Ascending aorta (tissue), 2 donors: ENCODE measurements at regions not wholly inside any gene's neighbourhood (a gene's known extent, or its start where the extent isn't known, plus 50 kb on each side); places are given as distances from the start of the nearest gene placed in this dataset.

Experiments
- DNase-seq, 2 donors: peaks; one replicate each; pipeline ENCODE4 v3.0.0-alpha.2; 2019; ENCODE audit warnings: low spot score in 2 of 2
- H3K27ac ChIP-seq, 2 donors: fragments of 200-600 bp; sonication (generic); one replicate each; pipeline ENCODE4 v1.5.1; 2016 to 2017; ENCODE audit warnings: mild to moderate bottlenecking in 1 of 2
- H3K27me3 ChIP-seq: fragments of 200-600 bp; sonication (generic); one replicate; pipeline ENCODE4 v1.5.1; 2017
- H3K36me3 ChIP-seq, 2 donors: fragments of 200-600 bp; sonication (generic); one replicate each; pipeline ENCODE4 v1.5.1; 2016
- H3K4me1 ChIP-seq, 2 donors: fragments of 200-600 bp; sonication (generic); one replicate each; pipeline ENCODE4 v1.5.1; 2016 to 2017; ENCODE audit warnings: mild to moderate bottlenecking in 1 of 2
- H3K4me3 ChIP-seq, 2 donors: fragments of 200-600 bp; sonication (generic); one replicate each; pipeline ENCODE4 v1.5.1; 2016 to 2017; ENCODE audit warnings: mild to moderate bottlenecking in 1 of 2
- H3K9me3 ChIP-seq, 2 donors: fragments of 200-600 bp; sonication (generic); one replicate each; pipeline ENCODE4 v1.5.1; 2016
- CTCF ChIP-seq, 3 experiments: fragments of 200-600 bp in 2 of 3; fragments of 450-650 bp in 1 of 3; sonication (generic) in 2 of 3; IDR thresholded peaks; one replicate each; pipeline ENCODE4 v1.5.1; 2016 to 2019; ENCODE audit warnings: antibody characterized with exemption in 3 of 3, mild to moderate bottlenecking in 1 of 3, moderate library complexity in 1 of 3
- intact Hi-C: fragments of 100-400 bp; cut with DNase I; formaldehyde crosslinking; loops from one replicate; pipeline ENCODE4 v1.15.1; 2023

- DNase-seq, result no peak
- Histone ChIP-seq H3K36me3 (no peaks in the 10 kb centered on the region), H3K4me3 (no peak overlapping the region), H3K27ac (no peak overlapping the region), H3K9me3 (no peaks in the 10 kb centered on the region), H3K4me1 (no peaks in the 10 kb centered on the region), H3K27me3 (no peaks in the 10 kb centered on the region)
- intact Hi-C loops, result no loop called here
- TF ChIP-seq CTCF (IDR thresholded peaks at IDR 0.05), result no peak
Measured at GRCh38 chr11:37560346-37560745, 962.3 kb upstream of the RAG2 start.

- Histone ChIP-seq H3K27ac (no peak overlapping the region), H3K4me3 (no peak overlapping the region), H3K36me3 (no peaks in the 10 kb centered on the region), H3K27me3 (no peaks in the 10 kb centered on the region), H3K9me3 (no peaks in the 10 kb centered on the region), H3K4me1 (no peaks in the 10 kb centered on the region)
- TF ChIP-seq CTCF (IDR thresholded peaks at IDR 0.05), result no peak
- intact Hi-C loops, result no loop called here
- no peak for DNase-seq
Measured at GRCh38 chr11:37558619-37559210, 960.7 kb upstream of the RAG2 start.

GRCh38 chr11:37557990-37558389 is 960.0 kb upstream of the RAG2 start:
- H3K4me3 ChIP-seq, result no peak overlapping the region
- no peak overlapping the region for H3K27ac ChIP-seq
- no peak for TF ChIP-seq CTCF (IDR thresholded peaks at IDR 0.05)
- no peaks in the 10 kb centered on the region for H3K9me3 ChIP-seq
- intact Hi-C loops, result no loop called here
- H3K4me1 ChIP-seq, result no peaks in the 10 kb centered on the region
- H3K36me3 ChIP-seq, result no peaks in the 10 kb centered on the region
- no peaks in the 10 kb centered on the region for H3K27me3 ChIP-seq
- no peak for DNase-seq

- no peaks in the 10 kb centered on the region for H3K9me3 ChIP-seq
- TF ChIP-seq CTCF (IDR thresholded peaks at IDR 0.05), result no peak
- H3K27ac ChIP-seq, result no peak overlapping the region
- DNase-seq, result no peak
- H3K27me3 ChIP-seq, result no peaks in the 10 kb centered on the region
- H3K4me1 ChIP-seq, result no peaks in the 10 kb centered on the region
- intact Hi-C loops, result no loop called here
- H3K36me3 ChIP-seq, result no peaks in the 10 kb centered on the region
- H3K4me3 ChIP-seq, result no peak overlapping the region
Measured at GRCh38 chr11:37552284-37552683, 954.2 kb upstream of the RAG2 start.

- TF ChIP-seq CTCF (IDR thresholded peaks at IDR 0.05), result no peak
- Histone ChIP-seq H3K27ac (no peak overlapping the region), H3K27me3 (no peaks in the 10 kb centered on the region), H3K4me1 (no peaks in the 10 kb centered on the region), H3K4me3 (no peak overlapping the region), H3K36me3 (no peaks in the 10 kb centered on the region), H3K9me3 (no peaks in the 10 kb centered on the region)
- DNase-seq, result no peak
- intact Hi-C loops, result no loop called here
Measured at GRCh38 chr11:37544491-37544890, 946.5 kb upstream of the RAG2 start.

GRCh38 chr11:37533830-37534229 is 935.8 kb upstream of the RAG2 start:
- intact Hi-C loops, result no loop called here
- H3K4me3 ChIP-seq, result no peak overlapping the region

More at GRCh38 chr11:37533830-37534229, 935.8 kb upstream of the RAG2 start:
- H3K27me3 ChIP-seq, result no peaks in the 10 kb centered on the region
- no peak for DNase-seq
- no peak for TF ChIP-seq CTCF (IDR thresholded peaks at IDR 0.05)
- H3K27ac ChIP-seq, result no peak overlapping the region
- H3K4me1 ChIP-seq, result no peaks in the 10 kb centered on the region
- no peaks in the 10 kb centered on the region for H3K36me3 ChIP-seq
- H3K9me3 ChIP-seq, result no peaks in the 10 kb centered on the region
